GM11168 (cell line): ENCODE measurements at regions not wholly inside any gene's neighbourhood (a gene's known extent, or its start where the extent isn't known, plus 50 kb on each side); places are given as distances from the start of the nearest gene placed in this dataset.
"Not testable (repeated sequence)": the region's sequence is repeated elsewhere in the genome, so short reads cannot be mapped to it uniquely, and the experiment has no call there.

Source experiments
- in situ Hi-C: fragments of 300-500 bp; cut with MboI; formaldehyde crosslinking; loops from one replicate; pipeline ENCODE4 v1.12.0; 2022; ENCODE audit warnings: low sequenced_read_pairs; ENCODE audit not compliant: unreplicated experiment

GRCh38 chr3:88282528-88283241, 132.9 kb downstream of the C3orf38 start:
- in situ Hi-C loops: no loop called here

- in situ Hi-C loops: no loop called here
These were observed 133.5 kb downstream of the C3orf38 start for GRCh38 chr3:88283242-88283592.

GRCh38 chr3:88291486-88291885, 141.7 kb downstream of the C3orf38 start:
- in situ Hi-C loops: no loop called here

GRCh38 chr3:88298189-88298588, 148.4 kb downstream of the C3orf38 start:
- in situ Hi-C loops: no loop called here

- in situ Hi-C loops: no loop called here
These were observed 151.7 kb downstream of the C3orf38 start for GRCh38 chr3:88301273-88301995.

GRCh38 chr3:88301996-88302393, 152.2 kb downstream of the C3orf38 start:
- in situ Hi-C loops: no loop called here

- in situ Hi-C loops: not testable (repeated sequence)
These were observed 153.7 kb downstream of the C3orf38 start for GRCh38 chr3:88303331-88303904.

- in situ Hi-C loops: no loop called here
These were observed 157.9 kb downstream of the C3orf38 start for GRCh38 chr3:88307666-88308065.

- in situ Hi-C loops: no loop called here
These were observed 162.1 kb downstream of the C3orf38 start for GRCh38 chr3:88311826-88312225.

GRCh38 chr3:88312256-88312655, 162.5 kb downstream of the C3orf38 start:
- in situ Hi-C loops: no loop called here

GRCh38 chr3:88318067-88318466, 168.3 kb downstream of the C3orf38 start:
- in situ Hi-C loops: no loop called here

- in situ Hi-C loops: no loop called here
These were observed 171.7 kb downstream of the C3orf38 start for GRCh38 chr3:88321363-88322050.

GRCh38 chr3:88324788-88325187, 175.0 kb downstream of the C3orf38 start:
- in situ Hi-C loops: no loop called here

- in situ Hi-C loops: no loop called here
These were observed 184.6 kb downstream of the C3orf38 start for GRCh38 chr3:88334187-88334868.

GRCh38 chr3:88336894-88337293, 187.1 kb downstream of the C3orf38 start:
- in situ Hi-C loops: no loop called here

- in situ Hi-C loops: no loop called here
These were observed 193.5 kb downstream of the C3orf38 start for GRCh38 chr3:88343264-88343663.

GRCh38 chr3:88346643-88347042, 196.9 kb downstream of the C3orf38 start:
- in situ Hi-C loops: no loop called here

GRCh38 chr3:88362428-88362827, 212.7 kb downstream of the C3orf38 start:
- in situ Hi-C loops: no loop called here

- in situ Hi-C loops: no loop called here
These were observed 215.2 kb downstream of the C3orf38 start for GRCh38 chr3:88364926-88365325.

- in situ Hi-C loops: no loop called here
These were observed 219.6 kb downstream of the C3orf38 start for GRCh38 chr3:88369337-88369736.
